Caco-2 (cell line): ENCODE measurements at regions not wholly inside any gene's neighbourhood (a gene's known extent, or its start where the extent isn't known, plus 50 kb on each side); places are given as distances from the start of the nearest gene placed in this dataset.

Experiments used
- BruUV-seq: library from RNA; stranded (reverse); fragments of 400-500 nt; replicated peaks from 2 replicates; lab custom pipeline; 2021; lab: Mats Ljungman, UMichigan
- CTCF ChIA-PET: fragments of 300-600 bp; sonication (Branson Sonifier 250); formaldehyde crosslinking; loops from one replicate; lab custom pipeline; 2022; ENCODE audit warnings: antibody characterized with exemption; lab: Charles Lee
- POLR2A ChIA-PET: fragments of 300-600 bp; sonication (Branson Sonifier 250); formaldehyde crosslinking; loops from one replicate; lab custom pipeline; 2022; ENCODE audit warnings: antibody characterized with exemption; lab: Charles Lee
- DNase-seq, 2 experiments: peaks; one replicate each; pipeline versions ENCODE4 v3.0.0 to v3.0.0-alpha.2; 2020 to 2022
- H3K27me3 ChIP-seq: replicated peaks from 2 replicates; pipeline ENCODE4 v1.6.0; 2011; ENCODE audit warnings: low read length; ENCODE audit not compliant: control insufficient read depth, insufficient read depth
- H3K36me3 ChIP-seq: 2 replicates; pipeline ENCODE4 v1.5.1; 2011; ENCODE audit warnings: low read length; ENCODE audit not compliant: control insufficient read depth, insufficient read depth
- H3K4me1 ChIP-seq: fragments of 250-450 bp; sonication (Bioruptor Pico); 2 replicates; pipeline ENCODE4 v1.5.1; 2020; ENCODE audit warnings: mild to moderate bottlenecking
- H3K4me3 ChIP-seq: 2 replicates; pipeline ENCODE4 v1.5.1; 2011; ENCODE audit warnings: low read depth, mild to moderate bottlenecking, control low read depth, low read length
- H3K9me3 ChIP-seq: fragments of 250-450 bp; sonication (Bioruptor Pico); 2 replicates; pipeline ENCODE4 v1.5.1; 2020; ENCODE audit warnings: mild to moderate bottlenecking, moderate library complexity
- H3K27ac Mint-ChIP-seq: one replicate; pipeline ENCODE4 v1.8.0; 2022; ENCODE audit warnings: mixed read lengths; ENCODE audit not compliant: unreplicated experiment
- H3K27me3 Mint-ChIP-seq: one replicate; pipeline ENCODE4 v1.8.0; 2022; ENCODE audit warnings: mixed read lengths; ENCODE audit not compliant: insufficient read depth, unreplicated experiment
- H3K36me3 Mint-ChIP-seq: one replicate; pipeline ENCODE4 v1.8.0; 2022; ENCODE audit warnings: mild to moderate bottlenecking, mixed read lengths; ENCODE audit not compliant: insufficient read depth, unreplicated experiment
- H3K4me1 Mint-ChIP-seq: one replicate; pipeline ENCODE4 v1.8.0; 2022; ENCODE audit warnings: low read depth, mixed read lengths; ENCODE audit not compliant: unreplicated experiment
- H3K4me3 Mint-ChIP-seq: one replicate; pipeline ENCODE4 v1.8.0; 2022; ENCODE audit warnings: mild to moderate bottlenecking, moderate library complexity, mixed read lengths; ENCODE audit not compliant: unreplicated experiment
- H3K9me3 Mint-ChIP-seq: one replicate; pipeline ENCODE4 v1.8.0; 2022; ENCODE audit warnings: mixed read lengths; ENCODE audit not compliant: unreplicated experiment
- intact Hi-C: fragments of 100-400 bp; cut with micrococcal nuclease; formaldehyde crosslinking; loops from one replicate; pipeline ENCODE4 v1.10.0; 2022; ENCODE audit not compliant: unreplicated experiment
- TF ChIP-seq, protein P1 (sequence below), 2 experiments: fragments of 200-600 bp in 1 of 2; IDR thresholded peaks; 1 replicate in 1 of 2; 2 replicates in 1 of 2; pipeline versions ENCODE4 v1.5.1 to v1.8.0; 2011 to 2022; ENCODE audit warnings: antibody characterized with exemption in 1 of 2, control low read depth in 1 of 2, inconsistent platforms in 1 of 2, low read depth in 1 of 2, low read length in 1 of 2, mild to moderate bottlenecking in 1 of 2, moderate library complexity in 1 of 2; ENCODE audit not compliant: insufficient read depth in 1 of 2, severe bottlenecking in 1 of 2, unreplicated experiment in 1 of 2

- H3K27ac Mint-ChIP-seq = no peak overlapping the region
- Histone ChIP-seq H3K4me3 (no peak overlapping the region), H3K4me1 (no peaks in the 10 kb centered on the region), H3K27me3 (no peaks in the 10 kb centered on the region), H3K9me3 (no peaks in the 10 kb centered on the region), H3K36me3 (no peaks in the 10 kb centered on the region)
- H3K9me3 Mint-ChIP-seq = no peaks in the 10 kb centered on the region
- intact Hi-C loops = no loop called here
- ChIA-PET CTCF (no interaction called here), POLR2A (no interaction called here)
- peaks cover under 1% of the 10 kb centered on the region for H3K27me3 Mint-ChIP-seq
- no peaks in the 10 kb centered on the region for H3K4me1 Mint-ChIP-seq
- H3K4me3 Mint-ChIP-seq = no peak overlapping the region
- no TSS peak for BruUV-seq
- H3K36me3 Mint-ChIP-seq = no peaks in the 10 kb centered on the region
- TF ChIP-seq, protein P1, sequence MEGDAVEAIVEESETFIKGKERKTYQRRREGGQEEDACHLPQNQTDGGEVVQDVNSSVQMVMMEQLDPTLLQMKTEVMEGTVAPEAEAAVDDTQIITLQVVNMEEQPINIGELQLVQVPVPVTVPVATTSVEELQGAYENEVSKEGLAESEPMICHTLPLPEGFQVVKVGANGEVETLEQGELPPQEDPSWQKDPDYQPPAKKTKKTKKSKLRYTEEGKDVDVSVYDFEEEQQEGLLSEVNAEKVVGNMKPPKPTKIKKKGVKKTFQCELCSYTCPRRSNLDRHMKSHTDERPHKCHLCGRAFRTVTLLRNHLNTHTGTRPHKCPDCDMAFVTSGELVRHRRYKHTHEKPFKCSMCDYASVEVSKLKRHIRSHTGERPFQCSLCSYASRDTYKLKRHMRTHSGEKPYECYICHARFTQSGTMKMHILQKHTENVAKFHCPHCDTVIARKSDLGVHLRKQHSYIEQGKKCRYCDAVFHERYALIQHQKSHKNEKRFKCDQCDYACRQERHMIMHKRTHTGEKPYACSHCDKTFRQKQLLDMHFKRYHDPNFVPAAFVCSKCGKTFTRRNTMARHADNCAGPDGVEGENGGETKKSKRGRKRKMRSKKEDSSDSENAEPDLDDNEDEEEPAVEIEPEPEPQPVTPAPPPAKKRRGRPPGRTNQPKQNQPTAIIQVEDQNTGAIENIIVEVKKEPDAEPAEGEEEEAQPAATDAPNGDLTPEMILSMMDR (IDR thresholded peaks at IDR 0.05; ENCODE audit: insufficient read depth in 1 of 2, low read depth in 1 of 2, low read length in 1 of 2, severe bottlenecking in 1 of 2, unreplicated experiment in 1 of 2) = no peak
- DNase-seq = no peak
These were observed 441.8 kb downstream of the LRATD1 start for GRCh38 chr2:15074319-15074718.

DNA sequence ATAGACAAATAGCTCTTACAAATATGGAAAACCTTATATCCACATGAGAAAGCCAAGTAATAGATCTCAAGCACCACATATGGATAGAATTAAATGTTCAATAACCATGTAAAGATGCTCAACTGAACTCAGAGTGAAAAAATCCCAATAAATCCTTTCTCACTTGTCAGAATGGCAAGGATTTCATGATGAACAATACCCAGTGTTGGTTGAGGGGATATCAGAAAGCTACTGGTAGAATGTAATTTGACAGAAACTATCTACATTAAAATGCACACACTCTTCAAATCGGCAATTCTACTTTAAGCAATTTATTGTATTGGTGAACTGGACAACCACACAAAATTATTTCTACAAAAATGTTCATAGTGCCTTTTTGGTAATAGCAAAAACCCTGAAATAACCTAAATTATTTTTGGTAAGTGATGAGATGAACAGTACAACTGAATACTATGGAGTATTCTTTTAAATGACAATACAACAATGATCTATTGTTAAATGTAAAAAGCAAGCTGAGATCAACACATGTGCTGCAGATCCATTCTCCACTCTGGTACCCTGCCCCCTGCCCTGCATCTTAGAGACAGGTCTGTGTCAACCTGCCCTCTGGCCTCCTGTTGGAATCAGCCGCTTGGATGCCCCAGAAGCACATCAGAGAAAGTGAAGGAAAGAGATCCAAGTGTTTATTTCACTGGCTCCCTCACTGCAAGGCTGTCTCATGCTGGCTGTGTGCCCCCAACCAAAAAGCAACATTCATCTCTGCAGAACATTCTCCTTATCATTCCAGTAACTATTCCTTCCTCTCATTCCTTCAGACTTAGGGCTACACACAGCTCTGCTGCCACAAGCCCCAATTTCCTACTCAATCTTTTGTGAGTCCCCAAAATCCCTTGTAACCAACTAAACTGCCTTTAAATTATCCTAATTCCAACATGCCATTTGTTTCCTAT, 442.5 kb downstream of the LRATD1 start:
- Histone ChIP-seq H3K4me3 (no peak overlapping the region), H3K27me3 (no peaks in the 10 kb centered on the region), H3K4me1 (no peaks in the 10 kb centered on the region), H3K9me3 (no peaks in the 10 kb centered on the region), H3K36me3 (no peaks in the 10 kb centered on the region)
- ChIA-PET CTCF (no interaction called here), POLR2A (no interaction called here)
- Mint-ChIP-seq H3K9me3 (no peaks in the 10 kb centered on the region), H3K27me3 (peaks cover 6% of the 10 kb centered on the region), H3K4me3 (no peak overlapping the region), H3K36me3 (no peaks in the 10 kb centered on the region), H3K4me1 (no peaks in the 10 kb centered on the region), H3K27ac (no peak overlapping the region)
- no TSS peak for BruUV-seq
- DNase-seq = no peak
- TF ChIP-seq, protein P1 (IDR thresholded peaks at IDR 0.05; ENCODE audit: insufficient read depth in 1 of 2, low read depth in 1 of 2, low read length in 1 of 2, severe bottlenecking in 1 of 2, unreplicated experiment in 1 of 2) = no peak
- intact Hi-C loops = no loop called here

DNA sequence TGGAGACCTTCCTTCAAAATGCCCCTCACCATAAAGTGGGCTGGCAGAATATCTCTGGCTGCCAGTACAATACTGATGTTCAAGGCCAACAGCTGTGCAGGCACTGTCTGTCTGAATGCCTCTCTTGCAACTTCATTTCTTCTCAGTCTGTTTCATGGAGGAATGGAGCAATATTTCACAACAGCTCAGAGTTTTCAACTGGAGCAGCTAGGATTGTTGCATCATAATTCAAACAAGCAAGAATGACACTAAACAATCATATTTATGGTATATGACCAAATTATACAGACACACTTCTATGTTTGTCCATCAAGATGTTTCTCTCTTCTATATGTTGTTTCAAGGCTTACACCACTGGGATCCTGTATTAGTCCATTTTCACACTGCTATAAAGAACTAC, 444.2 kb downstream of the LRATD1 start:
- TF ChIP-seq, protein P1 (IDR thresholded peaks at IDR 0.05; ENCODE audit: insufficient read depth in 1 of 2, low read depth in 1 of 2, low read length in 1 of 2, severe bottlenecking in 1 of 2, unreplicated experiment in 1 of 2) = no peak
- no peak overlapping the region for H3K4me3 Mint-ChIP-seq
- Histone ChIP-seq H3K9me3 (no peaks in the 10 kb centered on the region), H3K4me1 (no peaks in the 10 kb centered on the region), H3K4me3 (no peak overlapping the region), H3K36me3 (no peaks in the 10 kb centered on the region), H3K27me3 (no peaks in the 10 kb centered on the region)
- CTCF ChIA-PET = no interaction called here
- POLR2A ChIA-PET = no interaction called here
- intact Hi-C loops = no loop called here
- H3K27ac Mint-ChIP-seq = no peak overlapping the region
- no peaks in the 10 kb centered on the region for H3K36me3 Mint-ChIP-seq
- H3K4me1 Mint-ChIP-seq = no peaks in the 10 kb centered on the region
- DNase-seq = no peak
- no TSS peak for BruUV-seq
- no peaks in the 10 kb centered on the region for H3K9me3 Mint-ChIP-seq
- peaks cover 12% of the 10 kb centered on the region for H3K27me3 Mint-ChIP-seq
